ENCODE measurements at regions not wholly inside any gene's neighbourhood (a gene's known extent, or its start where the extent isn't known, plus 50 kb on each side); places are given as distances from the start of the nearest gene placed in this dataset.

DNA sequence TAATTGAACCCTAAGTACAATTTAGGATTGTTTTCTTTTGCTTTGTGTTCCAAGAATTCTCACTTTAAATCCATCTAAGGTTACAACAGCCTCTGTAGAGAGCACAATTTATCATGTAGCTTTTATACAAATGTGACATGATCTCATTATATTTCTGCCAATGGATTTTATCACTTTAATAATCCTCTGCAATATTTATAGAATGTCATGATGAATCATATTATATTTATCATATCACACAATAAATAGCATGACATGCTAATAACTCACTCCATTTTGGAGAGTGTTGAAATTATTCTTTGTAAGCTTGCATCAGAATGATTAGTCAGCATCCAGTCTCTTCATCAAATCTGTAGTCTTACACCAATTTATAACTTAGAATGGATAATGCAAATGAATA lies 280.6 kb upstream of the ZNF717 start:
- TF ChIP-seq CTCF (IDR thresholded peaks at IDR 0.05; ENCODE audit: borderline replicate concordance, extremely low read depth, low read length, poor library complexity, severe bottlenecking) (no peak), EZH2 (IDR thresholded peaks at IDR 0.05; ENCODE audit: borderline replicate concordance, low read depth, low read length, severe bottlenecking) (no peak)

Data from DND-41 (cell line).